ENCODE measurements at regions not wholly inside any gene's neighbourhood (a gene's known extent, or its start where the extent isn't known, plus 50 kb on each side); places are given as distances from the start of the nearest gene placed in this dataset.

- no peak overlapping the region for H3K4me3 ChIP-seq
- no peak overlapping the region for H3K27ac ChIP-seq
- TF ChIP-seq CTCF (IDR thresholded peaks at IDR 0.05), result no peak
- DNase-seq (ENCODE audit: low spot score), result no peak
Observed at GRCh38 chr2:129329574-129329973, 649.9 kb upstream of the RAB6C start.

- H3K27ac ChIP-seq, result no peak overlapping the region
- no peak for TF ChIP-seq CTCF (IDR thresholded peaks at IDR 0.05)
- no peak overlapping the region for H3K4me3 ChIP-seq
- DNase-seq (ENCODE audit: low spot score), result no peak
Observed at GRCh38 chr2:129330504-129330903, 649.0 kb upstream of the RAB6C start.

- DNase-seq (ENCODE audit: low spot score), result no peak
- TF ChIP-seq CTCF (IDR thresholded peaks at IDR 0.05), result no peak
- Histone ChIP-seq H3K27ac (no peak overlapping the region), H3K4me3 (no peak overlapping the region)
Observed at GRCh38 chr2:129331638-129332037, 647.8 kb upstream of the RAB6C start.

GRCh38 chr2:129334128-129334527 lies 645.3 kb upstream of the RAB6C start:
- DNase-seq (ENCODE audit: low spot score), result no peak
- no peak overlapping the region for H3K4me3 ChIP-seq
- peak overlapping the region; percentile 70 to 75 for H3K27ac ChIP-seq
- TF ChIP-seq CTCF (IDR thresholded peaks at IDR 0.05), result no peak

- H3K27ac ChIP-seq, result peak overlapping the region; percentile 70 to 75
- H3K4me3 ChIP-seq, result no peak overlapping the region
- no peak for TF ChIP-seq CTCF (IDR thresholded peaks at IDR 0.05)
- DNase-seq (ENCODE audit: low spot score), result no peak
Observed at GRCh38 chr2:129334696-129335410, 644.6 kb upstream of the RAB6C start.

- Histone ChIP-seq H3K4me3 (no peak overlapping the region), H3K27ac (peak overlapping the region in 1 of 2 donors; percentile 57)
- no peak for DNase-seq (ENCODE audit: low spot score)
- TF ChIP-seq CTCF (IDR thresholded peaks at IDR 0.05), result no peak
Observed at GRCh38 chr2:129336276-129336675, 643.2 kb upstream of the RAB6C start.

- peak overlapping the region in 1 of 2 donors; percentile 4 for H3K27ac ChIP-seq
- no peak for TF ChIP-seq CTCF (IDR thresholded peaks at IDR 0.05)
- H3K4me3 ChIP-seq, result no peak overlapping the region
- DNase-seq (ENCODE audit: low spot score), result no peak
Observed at GRCh38 chr2:129337076-129337475, 642.4 kb upstream of the RAB6C start.

Measured in coronary artery (tissue), 2 donors.